HK-2 (cell line): ENCODE measurements at regions not wholly inside any gene's neighbourhood (a gene's known extent, or its start where the extent isn't known, plus 50 kb on each side); places are given as distances from the start of the nearest gene placed in this dataset.
A peak's percentile ranks its signal among the peaks of the same experiment; 100 is the strongest.

Source experiments
- DNase-seq: peaks from one replicate; pipeline ENCODE4 v3.0.0-alpha.2; 2018; ENCODE audit not compliant: unreplicated experiment

- DNase-seq, result no peak
Measured at GRCh38 chr1:218135371-218135770, 149.7 kb upstream of the RRP15 start.

DNA sequence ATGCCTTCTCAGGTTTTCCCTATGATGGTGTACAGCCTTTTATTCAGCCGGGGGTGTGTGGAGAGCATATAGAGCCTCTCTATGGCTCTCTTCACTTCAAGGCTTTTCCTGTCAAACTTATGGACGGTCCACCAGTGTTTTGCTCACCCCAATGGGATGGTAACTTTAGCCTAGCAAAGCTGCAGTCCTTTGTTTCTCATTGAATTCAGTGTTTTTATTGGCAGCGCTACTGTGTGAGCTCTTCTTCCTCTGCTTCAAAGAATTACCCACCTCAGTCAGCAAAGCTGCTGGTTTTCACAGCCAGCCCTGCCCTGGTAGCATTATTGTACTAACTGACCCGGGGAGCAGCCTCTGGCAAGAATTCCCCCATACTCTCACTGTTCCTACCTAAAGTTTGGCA, 145.3 kb upstream of the RRP15 start:
- no peak for DNase-seq

- no peak for DNase-seq
Measured at GRCh38 chr1:218156595-218156994, 128.5 kb upstream of the RRP15 start.

DNA sequence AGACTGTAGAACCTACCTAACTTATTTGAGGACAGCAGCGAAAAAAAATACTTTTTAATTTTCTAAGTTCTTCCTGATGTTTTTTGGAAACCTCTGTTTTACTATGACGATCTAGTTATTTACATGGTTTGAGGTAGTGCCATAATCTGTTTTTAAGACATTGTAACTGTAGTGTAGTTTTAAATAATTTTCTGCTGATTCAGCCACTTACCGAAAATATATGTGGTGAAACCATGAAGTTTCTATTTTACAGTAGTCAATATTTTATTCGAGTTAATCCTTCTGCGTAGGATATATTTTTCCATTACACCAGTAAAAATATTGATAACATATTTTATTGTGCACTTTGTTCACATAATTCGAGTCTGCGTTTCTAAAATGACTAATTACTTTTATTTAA, 121.7 kb upstream of the RRP15 start:
- DNase-seq, result no peak

GRCh38 chr1:218164111-218164929, 120.8 kb upstream of the RRP15 start:
- DNase-seq, result peak; percentile 13

DNA sequence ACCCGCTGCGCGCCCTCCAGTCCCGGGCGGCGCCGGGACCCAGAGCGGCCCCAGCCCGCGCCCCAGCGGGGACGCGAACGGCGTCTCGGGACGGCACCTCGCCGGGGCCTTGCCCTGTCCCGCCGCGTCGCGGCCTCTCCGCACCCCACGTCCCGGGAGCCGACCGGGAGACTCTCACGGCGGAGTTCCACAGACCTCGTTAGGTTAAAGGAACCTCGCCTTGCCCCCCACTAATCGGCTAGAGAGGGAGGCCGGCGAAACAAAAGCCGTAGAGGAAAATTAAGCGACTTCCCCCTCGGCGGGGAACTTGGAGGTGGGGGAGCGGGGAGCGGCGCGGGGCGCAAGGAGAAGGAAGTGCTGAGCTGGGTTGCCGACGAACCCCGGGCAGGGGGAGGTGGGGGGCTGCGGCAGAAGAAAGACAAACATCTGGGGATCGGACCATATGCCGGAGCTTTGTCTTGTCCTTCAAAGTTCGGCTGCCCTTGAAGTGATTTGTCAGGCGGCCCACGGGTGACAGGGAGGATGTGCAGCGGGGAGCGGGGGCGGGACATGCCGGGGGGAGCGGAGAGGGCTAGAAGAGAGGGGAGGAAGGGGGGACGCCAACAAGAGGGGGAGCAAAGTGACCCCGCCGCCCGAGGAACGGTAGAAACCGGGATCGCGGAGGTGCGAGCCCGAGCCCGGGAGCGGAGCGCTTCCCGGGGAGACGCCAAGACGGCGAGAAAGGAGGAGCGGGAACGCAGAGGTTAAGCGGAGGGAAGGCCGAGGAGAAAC, 120.0 kb upstream of the RRP15 start:
- peak; percentile 24 for DNase-seq

- DNase-seq, result no peak
Measured at GRCh38 chr1:218165701-218166114, 119.4 kb upstream of the RRP15 start.

DNA sequence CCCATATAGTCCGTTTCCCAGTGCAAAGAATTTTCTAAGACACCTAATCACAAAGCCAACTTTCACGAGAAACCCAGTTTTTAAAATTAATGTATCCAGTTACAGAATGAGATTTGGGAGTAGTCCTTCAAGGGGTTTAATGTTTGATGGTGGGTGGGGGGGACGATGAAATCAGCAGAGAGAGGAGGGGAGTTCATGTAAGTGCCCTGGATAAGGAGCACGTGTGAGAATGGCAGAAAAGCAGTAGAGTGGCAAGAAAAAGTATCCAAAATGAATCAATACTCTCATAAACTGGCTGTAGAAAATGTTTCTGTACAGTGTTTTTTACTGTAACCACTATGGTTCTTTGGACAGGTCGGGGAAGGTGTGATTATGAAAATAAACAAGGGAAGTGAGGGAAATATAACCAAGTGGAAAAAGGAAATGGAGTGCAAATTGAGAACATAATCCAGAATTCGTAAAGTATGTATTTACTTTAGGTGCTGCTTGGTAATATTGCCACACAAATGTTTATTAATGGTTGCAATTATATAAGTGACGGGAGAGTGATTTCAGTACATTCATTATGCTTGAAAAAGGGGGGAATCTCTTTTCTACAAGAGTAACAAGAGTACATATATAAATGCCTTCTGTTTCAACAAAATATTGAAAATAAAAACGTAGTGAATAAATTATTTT, 118.7 kb upstream of the RRP15 start:
- DNase-seq, result no peak

DNA sequence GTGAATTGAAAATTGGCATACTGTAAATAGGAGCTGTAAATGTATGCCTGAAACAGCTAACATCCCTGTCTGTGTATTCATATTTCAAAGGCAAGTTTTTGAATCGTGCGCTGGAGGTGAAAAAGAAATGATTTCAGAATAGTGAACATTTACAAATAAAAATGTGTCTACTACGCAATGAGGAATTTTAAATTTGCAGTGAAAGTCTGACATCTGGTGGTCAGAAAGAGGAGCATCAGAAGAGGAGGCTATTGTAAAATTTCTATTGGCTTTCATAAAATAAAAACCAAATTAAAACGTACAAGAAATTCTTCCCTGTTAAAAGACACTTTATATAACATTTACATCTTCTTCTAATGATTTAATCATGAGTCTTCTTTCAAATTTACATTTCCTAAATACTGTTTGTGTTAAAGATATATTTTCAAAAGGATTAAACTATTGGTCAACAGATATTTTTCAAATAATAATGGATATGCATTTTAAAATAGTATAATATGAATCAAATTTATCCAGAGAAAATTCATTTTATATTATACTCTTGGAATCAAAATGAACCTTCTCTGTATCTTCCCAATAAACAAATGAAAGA, 113.7 kb upstream of the RRP15 start:
- DNase-seq, result no peak

DNA sequence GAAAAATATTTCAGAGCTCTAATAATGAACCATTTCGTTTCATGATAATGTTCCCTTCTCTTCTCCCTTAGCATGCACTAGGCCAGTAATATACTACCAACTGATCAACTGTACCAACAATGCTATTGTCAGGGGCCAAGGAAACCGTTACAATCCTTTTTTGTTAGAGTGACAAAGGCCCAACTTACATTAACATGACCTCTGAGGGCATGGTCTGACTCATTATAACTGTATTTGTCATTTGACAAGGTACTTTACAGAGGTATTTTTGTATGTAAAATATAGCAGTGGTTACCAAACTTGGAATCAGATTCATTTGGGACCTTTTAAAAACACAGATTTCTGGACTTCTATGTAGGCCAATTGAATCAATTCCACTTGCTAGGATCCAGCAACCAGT, 102.6 kb upstream of the RRP15 start:
- DNase-seq, result no peak

DNA sequence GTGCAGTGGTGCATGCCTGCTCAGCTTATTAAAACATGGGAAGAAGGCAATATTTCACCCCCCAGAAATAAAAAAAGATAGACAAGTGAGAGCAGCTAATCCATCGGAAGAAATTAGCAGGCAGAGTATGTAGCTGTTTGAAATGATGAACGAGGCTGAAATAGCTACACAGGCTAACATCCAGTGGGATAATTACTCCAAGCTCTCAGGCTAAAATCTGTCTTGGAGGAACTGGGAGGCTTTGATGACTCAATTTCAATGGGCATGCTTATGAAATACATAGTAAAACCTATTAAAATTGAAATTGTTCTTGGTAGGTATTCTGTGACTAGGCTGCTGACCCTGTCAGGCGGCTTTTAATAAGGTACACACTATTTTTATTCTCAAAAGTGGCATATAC, 84.1 kb upstream of the RRP15 start:
- no peak for DNase-seq

DNA sequence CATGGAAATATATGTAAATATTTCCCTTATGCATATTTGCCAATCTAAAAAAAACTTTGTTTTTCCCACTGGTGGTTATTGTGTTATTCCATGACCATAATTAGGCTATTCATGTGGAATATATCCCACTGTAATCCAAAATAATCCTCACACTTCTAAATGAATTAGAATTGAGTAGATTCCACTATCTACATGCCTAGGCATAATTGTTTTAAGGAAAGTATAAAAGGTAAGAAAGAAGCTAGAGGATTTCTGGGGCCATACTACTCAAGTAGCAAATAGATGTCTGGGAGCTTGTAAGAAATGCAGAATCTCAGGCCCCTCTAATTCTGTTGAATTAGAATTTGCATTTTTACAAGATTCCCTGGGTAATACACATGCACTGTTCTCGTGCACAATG, 83.5 kb upstream of the RRP15 start:
- DNase-seq, result no peak

DNA sequence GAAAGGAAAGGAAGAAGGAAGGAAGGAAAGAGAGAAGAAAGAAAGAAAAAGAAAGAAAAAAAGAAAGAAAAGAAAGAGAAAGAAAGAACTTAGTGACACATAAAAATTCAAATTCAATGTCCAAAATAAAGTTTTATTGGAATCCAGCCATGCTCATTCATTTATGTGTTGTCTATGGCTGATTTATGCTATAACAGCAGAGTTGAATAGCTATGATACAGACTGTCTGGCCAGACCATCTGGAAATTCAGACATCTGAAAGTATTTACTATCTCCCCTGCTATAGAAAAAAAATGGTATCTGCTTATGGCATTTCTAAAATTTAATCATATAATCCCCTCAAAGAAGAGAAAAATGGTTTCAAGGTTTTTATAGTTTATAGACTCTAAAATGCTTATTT, 79.4 kb upstream of the RRP15 start:
- no peak for DNase-seq

DNA sequence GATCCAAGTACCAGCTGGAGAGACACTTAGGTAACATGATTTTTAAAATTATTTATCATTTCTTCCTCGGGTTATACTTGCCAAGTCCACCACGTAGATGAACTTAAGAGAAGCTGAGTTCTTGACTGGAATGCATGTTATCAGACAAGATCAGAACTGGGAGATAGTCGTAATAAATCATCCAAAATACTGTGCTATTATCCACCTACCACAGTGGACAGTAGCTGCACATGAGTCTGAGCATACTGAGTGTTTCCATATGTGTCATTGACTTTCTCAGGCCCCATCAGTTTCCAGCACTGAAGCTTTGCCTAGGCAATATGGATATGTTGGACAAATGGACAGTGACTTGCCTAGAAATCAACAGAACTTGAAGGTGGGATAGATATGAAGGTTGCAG, 77.9 kb upstream of the RRP15 start:
- no peak for DNase-seq

DNA sequence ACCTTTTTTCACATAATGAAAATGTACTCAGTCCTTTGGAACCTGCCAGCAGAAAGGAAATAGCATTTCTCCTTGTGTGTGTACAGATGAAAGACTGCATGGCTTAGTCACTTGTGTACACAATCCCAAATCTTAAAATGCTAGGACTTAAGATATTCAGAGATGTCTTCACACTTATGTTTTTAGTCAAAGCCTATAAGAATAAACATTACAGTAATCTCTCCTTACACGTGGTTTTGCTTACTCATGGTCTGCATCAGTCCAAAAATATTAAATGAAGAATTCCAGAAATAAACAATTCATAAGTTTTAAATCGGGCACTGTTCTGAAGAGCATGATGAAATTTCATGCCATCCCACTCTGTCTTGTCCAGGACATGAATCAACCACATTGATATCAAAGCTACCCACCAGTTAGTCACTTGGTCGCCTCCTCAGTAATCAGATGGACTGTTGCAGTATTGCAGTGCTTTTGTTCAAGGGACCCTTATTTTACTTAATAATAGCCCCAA, 75.7 kb upstream of the RRP15 start:
- DNase-seq, result no peak

- DNase-seq, result no peak
Measured at GRCh38 chr1:218211241-218211640, 73.9 kb upstream of the RRP15 start.

- no peak for DNase-seq
Measured at GRCh38 chr1:218217040-218217439, 68.1 kb upstream of the RRP15 start.

DNA sequence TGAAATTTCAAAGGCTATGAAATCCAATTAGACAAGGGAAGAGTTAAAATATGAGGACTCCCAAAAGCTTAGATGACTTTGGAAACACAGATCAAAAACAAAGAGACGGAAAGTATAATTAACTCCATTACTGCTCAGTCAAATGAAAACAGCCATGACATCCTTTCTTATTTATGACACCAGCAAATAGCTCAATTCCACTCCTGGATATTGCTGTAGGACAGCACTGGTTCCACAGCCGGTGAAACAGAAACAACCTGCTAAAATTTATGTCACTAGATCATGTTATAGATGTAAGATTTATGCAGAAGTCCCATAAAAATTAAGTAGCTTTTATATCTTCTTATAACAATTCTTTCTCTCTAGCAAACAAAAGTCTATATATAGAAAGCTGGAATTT, 65.6 kb upstream of the RRP15 start:
- no peak for DNase-seq

DNA sequence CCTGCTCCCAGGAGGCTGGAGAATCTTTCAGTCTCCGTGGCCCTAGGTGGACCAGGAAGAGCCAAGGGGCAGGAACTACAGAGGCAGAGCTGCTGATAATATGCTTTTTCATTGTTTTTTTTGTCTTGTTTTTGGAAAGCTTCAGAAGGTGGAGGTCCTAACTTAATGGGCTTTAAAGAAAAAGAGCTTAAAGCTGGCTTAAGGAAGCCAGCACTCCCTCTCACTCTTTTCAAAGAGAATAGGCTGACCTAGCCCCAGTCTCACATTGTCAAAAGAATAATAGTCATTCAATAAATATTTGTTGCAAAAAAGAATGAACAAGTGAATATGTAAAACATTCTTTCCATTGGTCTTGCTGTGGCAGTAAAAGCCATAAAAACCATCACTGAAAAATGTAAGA, 61.0 kb upstream of the RRP15 start:
- DNase-seq, result no peak

DNA sequence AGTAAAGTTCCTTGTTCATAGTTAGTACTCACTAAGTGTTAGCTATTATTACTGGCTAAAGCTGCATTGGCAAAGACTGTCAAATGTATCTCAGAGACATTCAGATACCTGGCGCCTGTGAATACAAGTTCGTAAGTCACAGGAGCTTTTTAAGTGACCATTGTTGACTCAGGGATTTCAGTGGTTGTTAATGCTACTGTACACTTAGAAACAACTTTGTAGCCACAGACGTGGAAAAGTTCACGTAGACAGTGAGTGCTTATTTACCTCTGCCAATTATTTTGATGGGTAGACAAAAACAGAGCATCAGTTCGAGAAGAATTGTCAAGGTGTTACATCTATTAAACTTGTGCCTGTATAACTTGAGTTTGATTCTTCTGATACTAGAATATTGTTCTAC, 59.1 kb upstream of the RRP15 start:
- DNase-seq, result no peak
